ENCODE measurements at regions not wholly inside any gene's neighbourhood (a gene's known extent, or its start where the extent isn't known, plus 50 kb on each side); places are given as distances from the start of the nearest gene placed in this dataset.

DNA sequence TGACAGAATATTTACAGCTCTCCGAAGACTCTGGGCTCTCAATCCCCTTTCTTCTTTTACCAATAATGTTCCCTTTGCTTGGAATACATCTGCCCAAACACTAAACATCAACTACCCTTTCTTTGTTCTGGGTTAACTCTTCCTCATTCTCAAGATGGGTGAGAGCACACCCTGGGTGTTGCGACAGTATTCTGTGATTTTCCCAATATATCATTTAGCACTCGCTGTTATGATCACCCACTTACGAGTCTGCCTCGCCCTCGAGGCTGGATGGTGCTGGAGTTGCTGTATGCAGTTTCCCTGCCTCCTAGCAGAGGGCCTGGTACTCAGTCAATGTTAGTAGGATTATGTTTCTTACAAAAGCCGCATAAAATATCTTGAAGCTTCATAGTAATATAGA is 93.2 kb downstream of the SOCS6 start:
- Histone ChIP-seq H3K27ac (no peak overlapping the region), H3K4me3 (no peak overlapping the region), H3K36me3 (no peaks in the 10 kb centered on the region), H3K27me3 (no peaks in the 10 kb centered on the region), H3K4me1 (no peaks in the 10 kb centered on the region), H3K9me3 (no peaks in the 10 kb centered on the region), H4K20me1 (no peaks in the 10 kb centered on the region), H3K4me2 (no peak overlapping the region), H3K9ac (no peak overlapping the region)
- no peak for TF ChIP-seq Cebpa-rat (IDR thresholded peaks at IDR 0.05)

DNA sequence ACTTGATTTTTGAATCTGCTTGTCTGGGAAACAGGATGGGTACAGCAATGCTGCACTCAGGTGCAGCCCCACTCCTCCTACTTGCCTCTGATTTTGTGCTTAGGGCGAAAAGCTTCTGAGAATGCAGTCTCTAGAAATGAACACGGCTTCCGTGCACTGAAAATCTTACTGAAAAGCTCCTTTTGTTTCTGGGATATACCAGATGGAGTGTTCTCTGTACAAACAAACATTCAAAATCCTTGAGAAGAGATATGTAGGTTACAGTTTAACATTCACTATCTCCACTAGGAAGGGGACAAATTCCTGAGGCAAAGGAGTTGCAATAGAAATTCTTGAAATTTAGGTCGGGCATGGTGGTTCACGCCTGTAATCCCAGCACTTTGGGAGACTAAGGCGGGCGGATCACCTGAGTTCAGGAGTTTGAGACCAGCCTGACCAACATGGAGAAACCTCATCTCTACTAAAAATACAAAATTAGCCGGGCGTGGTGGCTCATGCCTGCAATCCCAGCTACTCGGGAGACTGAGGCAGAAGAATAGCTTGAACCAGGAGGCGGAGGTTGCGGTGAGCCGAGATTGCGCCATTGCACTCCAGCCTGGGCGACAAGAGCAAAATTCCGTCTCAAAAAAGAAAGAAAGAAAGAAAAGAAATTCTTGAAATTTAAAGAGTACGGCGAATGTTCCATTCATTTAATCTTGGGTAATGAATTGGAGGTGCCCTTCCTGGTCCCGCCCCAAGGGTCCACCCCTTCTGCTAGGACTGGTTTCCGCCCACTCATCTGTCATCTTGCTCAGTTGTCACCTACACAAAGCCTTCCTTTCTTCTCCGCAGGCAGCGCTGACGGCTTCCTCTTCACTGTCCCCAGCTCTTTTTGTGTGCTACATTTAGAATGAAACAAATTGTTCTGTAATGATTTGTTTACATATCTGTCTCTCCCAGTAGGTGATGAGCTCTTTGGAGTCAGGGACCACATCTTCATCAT is 92.4 kb downstream of the SOCS6 start:
- Histone ChIP-seq H3K9ac (no peak overlapping the region), H3K4me3 (no peak overlapping the region), H3K27ac (no peak overlapping the region), H3K27me3 (no peaks in the 10 kb centered on the region), H3K36me3 (no peaks in the 10 kb centered on the region), H3K4me2 (no peak overlapping the region), H3K9me3 (no peaks in the 10 kb centered on the region), H3K4me1 (no peaks in the 10 kb centered on the region), H4K20me1 (no peaks in the 10 kb centered on the region)
- TF ChIP-seq Cebpa-rat (IDR thresholded peaks at IDR 0.05): no peak

Measured in BLaER1 (cell line).